GM12892 (cell line): ENCODE measurements at regions not wholly inside any gene's neighbourhood (a gene's known extent, or its start where the extent isn't known, plus 50 kb on each side); places are given as distances from the start of the nearest gene placed in this dataset.

Experiments used
- POLR2A ChIP-seq: IDR thresholded peaks from 2 replicates; pipeline ENCODE4 v1.6.1; 2011; ENCODE audit warnings: low read depth, low read length, control low read depth
- POLR2AphosphoS5 ChIP-seq: IDR thresholded peaks from 2 replicates; pipeline ENCODE4 v1.6.1; 2011; ENCODE audit warnings: low read depth, low read length, control low read depth
- TAF1 ChIP-seq: IDR thresholded peaks from 2 replicates; pipeline ENCODE4 v1.6.1; 2011; ENCODE audit warnings: low read depth, mild to moderate bottlenecking, control low read depth, low read length, borderline replicate concordance

- TF ChIP-seq POLR2A (no peak), POLR2AphosphoS5 (no peak), TAF1 (no peak)
Observed at GRCh38 chr14:71472356-71473340, 459.6 kb upstream of the RGS6 start.
